GM12873 (cell line): ENCODE measurements at regions not wholly inside any gene's neighbourhood (a gene's known extent, or its start where the extent isn't known, plus 50 kb on each side); places are given as distances from the start of the nearest gene placed in this dataset.

Source experiments
- CTCF ChIP-seq: IDR thresholded peaks from 2 replicates; pipeline ENCODE4 v1.5.1; 2012; ENCODE audit warnings: low read depth, mild to moderate bottlenecking, moderate library complexity, low read length, control low read depth; ENCODE audit not compliant: insufficient read depth; ENCODE audit errors: missing control alignments

- no peak for TF ChIP-seq CTCF
Measured at GRCh38 chr11:112459001-112459400, 198.3 kb upstream of the PLET1 start.

- TF ChIP-seq CTCF = no peak
Measured at GRCh38 chr11:112460141-112460540, 199.5 kb upstream of the PLET1 start.

GRCh38 chr11:112464949-112465348, 204.3 kb upstream of the PLET1 start:
- TF ChIP-seq CTCF = no peak

GRCh38 chr11:112465433-112466024, 204.9 kb upstream of the PLET1 start:
- no peak for TF ChIP-seq CTCF

GRCh38 chr11:112467721-112468120, 207.1 kb upstream of the PLET1 start:
- no peak for TF ChIP-seq CTCF

- no peak for TF ChIP-seq CTCF
Measured at GRCh38 chr11:112469376-112469775, 208.7 kb upstream of the PLET1 start.

- no peak for TF ChIP-seq CTCF
Measured at GRCh38 chr11:112470355-112470754, 209.7 kb upstream of the PLET1 start.

GRCh38 chr11:112471731-112472130, 211.1 kb upstream of the PLET1 start:
- no peak for TF ChIP-seq CTCF
